OCI-LY3 (cell line): ENCODE measurements at regions not wholly inside any gene's neighbourhood (a gene's known extent, or its start where the extent isn't known, plus 50 kb on each side); places are given as distances from the start of the nearest gene placed in this dataset.

Experiments
- CTCF ChIP-seq: fragments of 200-600, 300-600 bp; sonication (generic); IDR thresholded peaks from 2 replicates; pipeline ENCODE4 v1.5.1; 2014; ENCODE audit warnings: antibody characterized with exemption, low read length, low read depth
- EZH2phosphoT487 ChIP-seq: fragments of 200-600 bp; shearing (Covaris generic); IDR thresholded peaks from 2 replicates; pipeline ENCODE4 v1.6.1; 2018; ENCODE audit warnings: antibody characterized with exemption, mixed run types, low read depth

GRCh38 chrX:143336261-143336660 lies 181.0 kb downstream of the SPANXN3 start:
- TF ChIP-seq CTCF (no peak), EZH2phosphoT487 (no peak)
